ENCODE measurements at regions not wholly inside any gene's neighbourhood (a gene's known extent, or its start where the extent isn't known, plus 50 kb on each side); places are given as distances from the start of the nearest gene placed in this dataset.

DNA sequence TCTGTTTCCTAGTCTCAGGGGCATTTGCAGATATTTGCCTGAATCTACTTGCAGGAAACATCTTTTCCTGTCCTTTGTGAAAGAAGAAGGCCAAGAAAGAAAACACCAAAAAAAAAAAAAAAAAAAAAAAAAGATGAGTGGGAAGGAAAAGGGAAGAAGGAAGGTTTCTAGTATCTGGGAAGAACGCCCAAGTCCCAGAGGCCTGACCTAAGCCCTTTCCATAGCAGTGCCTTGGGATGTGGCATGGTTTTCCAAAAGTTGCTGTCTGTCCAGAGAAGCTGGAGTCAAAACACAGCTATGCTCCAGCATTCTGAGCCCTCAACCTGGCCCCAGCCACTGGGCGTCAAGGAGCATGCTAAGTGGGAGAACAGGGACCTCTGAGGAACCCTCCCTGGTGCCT, 123.5 kb downstream of the INHBB start:
- no peaks in the 10 kb centered on the region for H3K9me3 Mint-ChIP-seq (ENCODE audit: low read depth, unreplicated experiment)
- no peak overlapping the region for H3K27ac Mint-ChIP-seq (ENCODE audit: unreplicated experiment)
- H3K27me3 Mint-ChIP-seq (ENCODE audit: unreplicated experiment), result peaks cover 20% of the 10 kb centered on the region
- intact Hi-C loops (cut with micrococcal nuclease; ENCODE audit: unreplicated experiment), result no loop called here
- TF ChIP-seq, protein P1, sequence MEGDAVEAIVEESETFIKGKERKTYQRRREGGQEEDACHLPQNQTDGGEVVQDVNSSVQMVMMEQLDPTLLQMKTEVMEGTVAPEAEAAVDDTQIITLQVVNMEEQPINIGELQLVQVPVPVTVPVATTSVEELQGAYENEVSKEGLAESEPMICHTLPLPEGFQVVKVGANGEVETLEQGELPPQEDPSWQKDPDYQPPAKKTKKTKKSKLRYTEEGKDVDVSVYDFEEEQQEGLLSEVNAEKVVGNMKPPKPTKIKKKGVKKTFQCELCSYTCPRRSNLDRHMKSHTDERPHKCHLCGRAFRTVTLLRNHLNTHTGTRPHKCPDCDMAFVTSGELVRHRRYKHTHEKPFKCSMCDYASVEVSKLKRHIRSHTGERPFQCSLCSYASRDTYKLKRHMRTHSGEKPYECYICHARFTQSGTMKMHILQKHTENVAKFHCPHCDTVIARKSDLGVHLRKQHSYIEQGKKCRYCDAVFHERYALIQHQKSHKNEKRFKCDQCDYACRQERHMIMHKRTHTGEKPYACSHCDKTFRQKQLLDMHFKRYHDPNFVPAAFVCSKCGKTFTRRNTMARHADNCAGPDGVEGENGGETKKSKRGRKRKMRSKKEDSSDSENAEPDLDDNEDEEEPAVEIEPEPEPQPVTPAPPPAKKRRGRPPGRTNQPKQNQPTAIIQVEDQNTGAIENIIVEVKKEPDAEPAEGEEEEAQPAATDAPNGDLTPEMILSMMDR (IDR thresholded peaks at IDR 0.05; ENCODE audit: unreplicated experiment), result no peak
- no peak for DNase-seq
- H3K4me3 Mint-ChIP-seq (ENCODE audit: low read depth, unreplicated experiment), result no peak overlapping the region
- H3K4me1 Mint-ChIP-seq (ENCODE audit: low read depth, unreplicated experiment), result no peaks in the 10 kb centered on the region
- no TSS peak for BruUV-seq (replicated peaks)
- H3K36me3 Mint-ChIP-seq (ENCODE audit: insufficient read depth, unreplicated experiment), result no peaks in the 10 kb centered on the region
- CTCF ChIA-PET, result interaction anchor here (0.7 kb wide), 2 partner anchors 32 to 645 kb away, joined by 4 to 6 read pairs; no protein-coding TSS in a partner anchor

DNA sequence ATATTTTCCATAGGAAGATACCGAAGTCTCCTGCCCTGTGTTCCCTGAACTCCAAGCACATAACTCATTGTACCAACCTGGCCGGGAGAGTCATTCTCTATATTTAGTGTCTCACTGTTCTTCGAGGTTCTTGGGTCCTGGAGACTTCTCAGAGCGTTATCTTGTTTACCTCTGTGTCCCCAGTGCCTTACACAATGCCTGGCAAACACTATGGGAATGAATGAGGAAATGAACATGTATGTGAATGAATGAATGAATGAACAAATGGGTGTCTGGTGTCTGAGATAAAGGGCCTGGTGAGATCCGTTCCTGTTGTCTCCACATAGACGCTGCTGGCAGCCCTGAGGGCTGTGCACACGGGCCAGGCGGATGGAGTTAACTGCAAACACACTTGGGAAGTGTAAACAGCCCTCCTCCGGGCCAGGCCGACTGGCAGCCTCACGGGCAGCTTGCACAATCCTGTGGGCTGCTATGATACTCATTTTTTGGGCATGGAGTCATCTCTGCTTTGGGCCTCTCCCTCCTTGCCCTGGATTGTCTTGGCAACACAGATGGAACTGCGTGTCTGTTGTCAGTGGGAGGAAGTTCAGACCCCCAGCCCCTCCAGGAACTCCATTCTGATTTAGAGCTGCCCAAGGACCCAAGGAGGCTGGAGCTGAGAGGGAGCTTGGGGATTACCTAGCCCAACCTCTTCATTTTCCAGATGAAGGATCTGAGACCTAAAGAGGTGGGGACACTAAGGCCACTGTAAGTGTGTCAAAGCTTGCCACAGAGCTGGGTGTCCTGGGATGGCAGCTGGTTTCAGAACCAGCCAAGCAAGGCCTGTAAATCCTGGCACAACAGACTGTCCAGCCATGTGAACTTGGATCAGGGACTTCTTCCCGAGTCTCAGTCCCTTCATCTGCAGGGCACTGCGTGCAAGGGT, 124.4 kb downstream of the INHBB start:
- TF ChIP-seq, protein P1 (IDR thresholded peaks at IDR 0.05; ENCODE audit: unreplicated experiment), result no peak
- Mint-ChIP-seq H3K27me3 (ENCODE audit: unreplicated experiment) (peaks cover 20% of the 10 kb centered on the region), H3K36me3 (ENCODE audit: insufficient read depth, unreplicated experiment) (no peaks in the 10 kb centered on the region), H3K4me3 (ENCODE audit: low read depth, unreplicated experiment) (no peak overlapping the region), H3K27ac (ENCODE audit: unreplicated experiment) (no peak overlapping the region), H3K4me1 (ENCODE audit: low read depth, unreplicated experiment) (no peaks in the 10 kb centered on the region), H3K9me3 (ENCODE audit: low read depth, unreplicated experiment) (no peaks in the 10 kb centered on the region)
- CTCF ChIA-PET, result interaction anchor here (0.5 to 0.7 kb wide), 2 partner anchors 33 to 367 kb away, joined by 4 to 5 read pairs; no protein-coding TSS in a partner anchor
- no TSS peak for BruUV-seq (replicated peaks)
- intact Hi-C loops (cut with micrococcal nuclease; ENCODE audit: unreplicated experiment), result no loop called here
- peak; percentile 33 for DNase-seq

DNA sequence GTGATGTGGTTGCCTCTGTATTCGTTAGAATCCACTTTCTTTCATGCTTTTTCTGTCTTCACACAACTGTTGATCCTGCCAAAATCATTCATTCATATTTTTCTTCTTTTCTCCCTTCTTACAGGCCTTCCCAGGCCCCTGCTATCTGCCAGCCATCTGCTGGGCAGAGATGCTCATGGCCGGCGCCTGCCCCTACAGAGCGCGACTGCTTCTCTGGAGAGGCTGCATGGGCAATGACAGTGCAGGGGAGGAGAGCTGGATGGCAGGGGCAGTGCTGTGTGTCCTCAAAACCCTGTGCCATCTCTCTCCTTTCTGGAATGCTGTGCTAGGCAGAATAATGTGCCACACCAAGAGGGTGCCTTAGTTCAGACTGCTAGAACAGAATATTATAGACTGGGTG, 125.2 kb downstream of the INHBB start:
- no peak overlapping the region for H3K4me3 Mint-ChIP-seq (ENCODE audit: low read depth, unreplicated experiment)
- H3K4me1 Mint-ChIP-seq (ENCODE audit: low read depth, unreplicated experiment), result no peaks in the 10 kb centered on the region
- no peaks in the 10 kb centered on the region for H3K9me3 Mint-ChIP-seq (ENCODE audit: low read depth, unreplicated experiment)

DNA sequence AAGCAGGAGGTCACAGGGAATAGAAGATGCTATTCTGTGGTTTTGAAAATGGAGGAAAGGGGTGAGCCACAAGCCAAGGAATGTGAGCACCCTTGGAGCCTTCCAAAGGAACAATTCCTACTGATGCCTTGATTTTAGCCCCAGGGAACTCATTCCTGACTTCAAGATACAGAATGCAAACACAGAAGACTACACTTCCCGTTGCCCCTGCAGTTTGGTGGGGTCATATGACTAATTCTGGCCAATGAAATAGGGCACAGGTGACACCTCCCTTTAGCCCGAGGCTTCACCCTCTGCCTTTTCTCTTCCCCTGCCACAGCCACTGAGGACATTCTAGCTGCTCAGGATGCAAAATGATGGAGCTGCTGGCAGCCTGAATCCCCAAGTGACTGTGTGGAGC, 126.1 kb downstream of the INHBB start:
- H3K36me3 Mint-ChIP-seq (ENCODE audit: insufficient read depth, unreplicated experiment), result no peaks in the 10 kb centered on the region
- no peak for DNase-seq
- intact Hi-C loops (cut with micrococcal nuclease; ENCODE audit: unreplicated experiment), result no loop called here
- no peak overlapping the region for H3K27ac Mint-ChIP-seq (ENCODE audit: unreplicated experiment)
- H3K9me3 Mint-ChIP-seq (ENCODE audit: low read depth, unreplicated experiment), result no peaks in the 10 kb centered on the region
- no peak overlapping the region for H3K4me3 Mint-ChIP-seq (ENCODE audit: low read depth, unreplicated experiment)
- TF ChIP-seq, protein P1 (IDR thresholded peaks at IDR 0.05; ENCODE audit: unreplicated experiment), result no peak
- H3K27me3 Mint-ChIP-seq (ENCODE audit: unreplicated experiment), result peaks cover 20% of the 10 kb centered on the region
- BruUV-seq (replicated peaks), result no TSS peak
- CTCF ChIA-PET, result no interaction called here
- H3K4me1 Mint-ChIP-seq (ENCODE audit: low read depth, unreplicated experiment), result no peaks in the 10 kb centered on the region

More for the DNA sequence above, 125.2 kb downstream of the INHBB start:
- Mint-ChIP-seq H3K36me3 (ENCODE audit: insufficient read depth, unreplicated experiment) (no peaks in the 10 kb centered on the region), H3K27me3 (ENCODE audit: unreplicated experiment) (peaks cover 20% of the 10 kb centered on the region), H3K27ac (ENCODE audit: unreplicated experiment) (no peak overlapping the region)
- no peak for DNase-seq
- intact Hi-C loops (cut with micrococcal nuclease; ENCODE audit: unreplicated experiment), result no loop called here
- CTCF ChIA-PET, result no interaction called here
- TF ChIP-seq, protein P1 (IDR thresholded peaks at IDR 0.05; ENCODE audit: unreplicated experiment), result no peak
- no TSS peak for BruUV-seq (replicated peaks)

Measured in Calu3 (cell line).